NCI-H748 (cell line): ENCODE measurements at regions not wholly inside any gene's neighbourhood (a gene's known extent, or its start where the extent isn't known, plus 50 kb on each side); places are given as distances from the start of the nearest gene placed in this dataset.

Experiments used
- DNase-seq: peaks from one replicate; lab custom pipeline; 2025; ENCODE audit not compliant: unreplicated experiment; lab: John Stamatoyannopoulos, UW

DNA sequence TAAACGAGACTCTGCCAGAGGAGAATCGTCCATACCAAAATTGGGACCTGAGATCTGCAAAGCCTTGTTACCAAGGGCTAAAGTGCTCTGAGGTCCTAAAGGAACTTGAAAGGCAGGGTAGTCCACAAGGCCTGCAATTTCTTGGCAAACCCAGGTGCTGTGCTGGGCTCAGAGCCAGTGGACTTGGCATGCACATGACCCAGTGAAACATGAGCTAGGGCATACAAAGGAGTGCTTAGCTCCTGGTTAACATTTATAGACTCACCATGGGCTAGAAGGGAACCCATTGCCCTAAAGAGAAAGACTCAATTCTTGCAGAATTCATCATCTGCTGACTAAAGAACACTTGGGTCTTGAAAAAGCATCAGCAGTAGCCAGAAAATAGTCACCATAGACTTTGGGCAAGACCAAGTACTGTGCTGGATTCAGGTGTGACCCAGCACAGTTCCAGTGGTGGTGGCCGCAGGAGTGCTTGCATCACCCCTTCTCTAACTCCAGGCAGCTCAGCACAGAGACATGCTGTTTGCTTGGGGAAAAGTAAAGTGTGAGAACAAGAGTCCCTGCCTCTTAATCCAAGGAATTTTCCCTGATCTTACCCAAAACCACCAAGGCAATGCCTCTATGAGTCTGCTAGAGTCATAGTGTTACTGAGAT is 1069.4 kb upstream of the ADGRL2 start:
- DNase-seq, result no peak

DNA sequence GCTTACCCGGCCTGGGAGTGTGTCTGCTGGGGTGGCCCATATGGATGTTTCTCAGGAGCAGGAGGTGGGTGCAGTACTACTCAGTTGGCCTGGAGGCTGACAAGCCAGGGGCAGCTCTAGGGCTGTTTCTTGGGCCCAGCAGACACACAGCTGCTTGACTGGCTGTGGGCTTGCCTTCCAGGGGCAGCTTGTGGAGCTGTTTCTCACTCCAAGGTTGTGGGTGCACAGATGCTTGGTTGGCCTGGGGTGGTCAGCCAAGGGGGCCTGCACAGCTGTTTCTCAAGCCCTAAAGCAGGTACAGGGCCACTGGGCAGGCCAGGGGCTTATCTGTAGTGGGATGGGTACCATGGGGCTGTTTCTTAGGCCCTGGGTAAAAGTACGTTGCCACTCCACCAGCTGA is 1078.1 kb upstream of the ADGRL2 start:
- DNase-seq, result no peak

- DNase-seq, result no peak
These were observed 1094.2 kb upstream of the ADGRL2 start for GRCh38 chr1:80706526-80706925.

DNA sequence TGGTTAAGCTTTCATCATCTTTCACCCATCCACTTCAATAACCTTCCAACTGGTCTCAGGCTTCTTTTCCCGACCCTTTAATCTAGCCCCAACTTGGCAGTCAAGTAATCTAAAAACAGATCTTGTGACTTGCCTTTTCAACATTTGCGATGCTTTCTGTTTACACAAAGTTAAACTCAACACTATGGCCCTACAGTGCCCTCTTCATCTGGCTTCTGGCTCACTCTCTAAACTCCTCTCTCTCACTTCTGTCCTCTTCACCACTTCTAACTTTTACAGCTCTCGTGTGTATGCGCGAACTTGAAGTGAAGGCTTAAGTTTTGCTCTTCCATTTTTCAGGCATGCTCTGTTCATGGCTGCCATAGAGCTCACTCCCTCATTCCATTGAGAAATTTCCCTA is 1122.3 kb upstream of the ADGRL2 start:
- DNase-seq, result no peak

- no peak for DNase-seq
These were observed 1125.3 kb upstream of the ADGRL2 start for GRCh38 chr1:80675454-80675853.

GRCh38 chr1:80673935-80674597 is 1126.7 kb upstream of the ADGRL2 start:
- no peak for DNase-seq

DNA sequence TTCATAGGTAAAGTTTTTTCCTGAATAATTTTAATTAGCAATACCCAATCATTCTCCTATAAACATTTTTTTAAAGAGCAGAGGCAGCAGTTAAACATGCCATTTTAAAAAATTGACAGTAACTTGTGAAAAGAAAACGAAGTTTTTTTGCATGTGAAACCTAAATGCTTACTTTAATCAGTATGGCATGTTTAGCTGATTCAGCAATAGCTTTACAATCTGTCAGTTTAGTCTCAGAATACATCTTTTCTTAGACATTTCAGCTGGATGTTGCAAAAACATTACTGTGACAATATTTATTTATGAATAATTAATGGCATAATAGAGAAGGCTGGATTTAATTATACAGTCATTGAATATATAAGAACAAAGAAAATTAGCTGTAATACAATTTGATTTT is 1132.4 kb upstream of the ADGRL2 start:
- DNase-seq, result no peak

DNA sequence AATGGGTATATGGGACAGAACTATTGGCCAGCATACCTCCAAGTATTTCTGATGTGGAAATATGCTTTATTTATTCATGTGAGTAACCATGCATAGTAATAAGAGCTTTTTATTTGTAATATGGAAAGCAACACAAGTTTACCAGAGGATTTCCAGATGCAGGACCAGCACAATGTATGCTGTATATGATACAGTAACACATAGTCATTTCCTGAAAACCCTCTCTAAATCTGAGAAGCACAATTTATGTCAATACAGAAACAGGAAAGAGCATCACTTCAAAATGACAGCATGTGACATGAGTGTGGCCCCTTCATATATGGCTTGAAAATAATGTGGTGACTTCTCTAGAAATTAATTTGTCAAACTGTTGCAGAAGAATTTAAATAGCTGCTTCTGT is 1134.7 kb upstream of the ADGRL2 start:
- no peak for DNase-seq

DNA sequence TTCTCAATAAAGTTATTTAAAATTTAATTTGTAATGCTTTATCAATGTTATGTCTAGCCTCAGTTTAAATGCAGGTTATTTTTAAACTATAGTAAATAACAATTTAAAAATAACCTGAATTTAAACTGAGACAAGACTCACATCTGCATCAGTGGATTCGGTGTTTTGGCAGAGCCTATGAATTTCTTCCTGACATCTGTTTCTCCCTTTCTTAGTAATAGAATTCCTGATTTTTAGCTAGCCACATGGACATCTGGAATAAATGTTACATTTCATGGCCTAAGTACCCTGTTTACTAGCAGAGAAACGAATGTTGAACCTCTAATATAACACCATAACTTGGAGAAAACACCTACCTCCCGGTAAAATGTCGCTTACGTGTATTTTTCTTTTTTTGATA is 1141.6 kb upstream of the ADGRL2 start:
- DNase-seq, result no peak

DNA sequence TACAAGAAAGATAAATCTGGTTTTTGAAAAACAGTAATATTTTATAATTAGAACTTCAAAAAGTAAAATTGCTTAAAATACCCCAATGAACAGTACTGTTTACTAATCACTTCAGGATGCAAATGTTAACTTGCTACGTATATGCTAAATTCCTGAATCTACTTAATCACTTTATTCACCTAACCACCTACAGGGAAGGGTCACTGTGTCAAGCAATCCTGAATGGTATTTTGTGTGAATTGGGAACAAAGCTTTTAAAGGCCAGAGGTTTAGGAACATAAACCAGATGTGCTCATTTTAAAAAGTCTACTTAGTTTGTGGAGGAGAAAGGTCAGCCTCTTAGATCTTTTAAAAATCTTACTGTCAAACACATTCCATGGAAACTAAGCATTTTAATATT is 1143.0 kb upstream of the ADGRL2 start:
- DNase-seq, result no peak

DNA sequence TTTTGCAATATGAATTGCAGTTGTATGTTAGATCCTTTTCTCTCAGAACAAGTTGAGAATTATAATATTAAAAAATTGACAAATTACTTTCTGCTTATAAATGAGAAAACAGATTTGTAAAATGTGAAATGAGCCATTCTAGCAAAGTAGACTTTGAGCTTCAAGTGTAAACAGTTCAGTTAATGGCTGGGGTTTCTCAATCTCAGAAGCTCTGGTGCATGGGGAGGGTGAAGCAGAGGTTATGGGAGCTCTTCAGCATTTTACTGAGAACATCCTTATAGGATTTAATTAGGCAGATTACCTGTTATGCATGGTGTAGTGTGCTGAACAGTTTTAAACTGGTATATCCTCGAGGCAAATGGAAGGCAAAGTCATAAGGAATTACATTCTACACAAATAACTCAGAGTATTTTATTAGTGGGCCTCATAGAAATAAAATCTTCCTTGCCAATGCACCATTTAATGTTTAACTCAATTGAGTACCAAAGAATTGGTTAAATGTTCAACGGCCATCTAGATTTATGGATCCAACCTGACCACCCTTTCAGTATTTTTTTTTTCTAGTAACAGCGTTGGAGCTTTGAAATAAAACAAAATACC is 1143.6 kb upstream of the ADGRL2 start:
- DNase-seq, result no peak

GRCh38 chr1:80656641-80657040 is 1144.1 kb upstream of the ADGRL2 start:
- DNase-seq, result no peak

- DNase-seq, result peak; percentile 40
These were observed 1144.6 kb upstream of the ADGRL2 start for GRCh38 chr1:80656014-80656636.

DNA sequence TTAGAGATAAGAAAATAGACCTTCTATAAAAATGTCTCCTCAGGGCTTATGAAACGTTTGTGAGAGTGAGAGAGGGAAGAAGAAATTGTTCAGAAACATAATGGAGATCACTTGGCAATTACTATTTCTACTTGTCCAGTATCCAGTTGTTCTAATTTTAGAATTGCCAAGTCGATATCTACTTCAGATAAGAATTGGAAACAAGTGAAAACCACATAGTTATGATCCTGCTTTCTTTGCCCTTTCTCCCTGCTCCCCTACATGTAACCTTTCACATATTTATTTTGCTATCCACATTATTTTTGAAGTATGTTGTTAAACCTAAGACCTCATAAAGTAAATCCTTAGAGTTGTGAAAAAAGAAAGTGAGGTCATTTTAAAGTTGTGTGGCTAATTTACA is 1154.7 kb upstream of the ADGRL2 start:
- DNase-seq, result no peak

DNA sequence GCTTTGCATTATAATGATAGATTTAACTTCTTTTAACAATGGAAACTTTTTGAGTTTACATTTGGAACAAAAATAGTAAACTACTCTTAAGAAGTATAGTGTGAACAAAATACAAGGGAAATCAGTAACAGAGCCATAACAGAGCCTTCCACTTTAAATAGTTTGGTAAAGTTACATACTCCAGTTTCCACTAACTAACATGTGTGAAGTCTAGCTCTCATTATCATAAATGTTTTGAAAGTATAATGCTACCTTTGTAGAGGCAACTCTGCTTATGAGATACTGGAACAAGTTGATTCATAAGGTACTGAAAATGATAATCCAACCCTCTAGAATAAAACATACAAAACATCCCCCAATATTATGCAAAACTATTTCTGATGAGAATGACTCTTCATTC is 1155.1 kb upstream of the ADGRL2 start:
- no peak for DNase-seq

GRCh38 chr1:80640978-80641377 is 1159.8 kb upstream of the ADGRL2 start:
- no peak for DNase-seq

DNA sequence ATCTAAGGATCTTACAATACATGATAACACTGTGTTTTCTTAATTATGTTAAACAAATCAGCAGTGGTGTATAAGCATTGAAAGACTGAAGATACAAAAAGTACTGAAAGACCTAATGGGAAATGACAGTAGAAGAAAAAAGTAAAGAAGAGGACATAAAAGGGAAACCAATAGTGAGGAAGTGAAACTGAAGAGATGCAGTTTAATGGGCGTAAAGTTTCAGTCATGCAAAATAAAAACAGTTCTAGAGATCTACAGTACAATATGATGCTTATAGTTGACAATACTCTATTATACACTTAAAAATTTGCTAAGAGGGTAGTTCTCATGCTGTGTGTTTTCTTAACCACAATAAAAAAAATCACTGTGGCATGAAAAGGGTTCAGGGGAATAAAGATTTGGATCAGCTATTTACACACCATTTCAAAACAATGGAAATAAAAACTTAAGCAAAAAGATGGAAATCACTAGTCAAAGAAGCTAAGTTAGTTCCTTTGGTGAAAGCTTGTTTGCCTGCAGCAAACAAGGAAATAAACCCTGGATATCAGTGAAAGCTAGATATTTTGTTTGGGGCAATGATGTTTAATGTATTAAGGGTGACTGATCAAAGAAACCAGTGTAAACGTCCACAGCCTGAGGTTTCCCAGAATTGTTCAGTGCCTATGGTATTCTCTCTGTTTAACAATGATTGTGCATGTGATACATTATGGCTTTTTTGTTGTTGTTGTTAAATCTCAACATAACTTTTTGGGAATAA is 1160.8 kb upstream of the ADGRL2 start:
- DNase-seq, result no peak

DNA sequence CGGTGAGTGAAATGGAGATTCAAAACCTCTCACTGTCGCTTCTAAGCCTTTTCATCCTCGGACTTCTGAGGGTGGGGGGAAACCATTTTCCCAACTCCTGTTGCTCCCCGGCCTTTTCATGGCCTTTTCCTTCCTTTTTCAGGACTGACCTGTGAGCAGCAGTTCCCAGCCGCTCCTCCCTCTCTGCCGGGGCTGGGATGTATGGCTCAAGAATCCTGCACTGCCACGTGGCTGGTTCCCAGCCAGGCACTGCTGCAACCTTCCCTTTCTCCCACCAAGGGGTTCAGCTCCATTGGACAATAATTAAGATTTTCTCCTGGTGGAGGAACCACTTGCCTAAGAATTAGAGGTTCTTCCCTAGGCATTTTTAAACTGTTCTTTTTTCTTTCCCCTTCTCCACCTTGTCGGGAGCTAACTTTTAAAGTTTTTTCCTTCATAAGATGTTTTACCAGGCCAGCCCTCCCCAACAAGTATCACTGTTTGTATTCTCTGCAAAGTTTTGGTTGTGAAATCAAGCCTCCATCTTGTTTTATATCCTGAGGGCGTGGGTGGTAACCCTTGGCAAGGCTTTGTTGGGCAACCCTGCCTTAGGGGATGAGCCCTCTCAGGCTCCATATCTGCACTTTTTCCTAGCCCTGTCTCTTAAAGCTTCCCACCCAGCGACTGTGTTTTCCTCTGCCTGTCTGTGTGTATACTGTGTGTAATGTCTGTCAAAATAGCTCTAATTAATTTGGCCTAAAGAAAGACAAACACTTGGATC is 1166.6 kb upstream of the ADGRL2 start:
- DNase-seq, result peak; percentile 7

- no peak for DNase-seq
These were observed 1168.5 kb upstream of the ADGRL2 start for GRCh38 chr1:80632284-80632683.

GRCh38 chr1:80629304-80629837 is 1171.4 kb upstream of the ADGRL2 start:
- DNase-seq, result no peak
